Fibroblast of peridontal ligament (primary cell): ENCODE measurements at regions not wholly inside any gene's neighbourhood (a gene's known extent, or its start where the extent isn't known, plus 50 kb on each side); places are given as distances from the start of the nearest gene placed in this dataset.
"Not testable (repeated sequence)": the region's sequence is repeated elsewhere in the genome, so short reads cannot be mapped to it uniquely, and the experiment has no call there.

Source experiments
- DNase-seq: peaks from one replicate; pipeline ENCODE4 v3.0.0-alpha.2; 2010; ENCODE audit errors: extremely low read depth

- no peak for DNase-seq
These were observed 119.3 kb upstream of the ZBTB40 start for GRCh38 chr1:22332424-22332717.

GRCh38 chr1:22332795-22333499, 118.7 kb upstream of the ZBTB40 start:
- DNase-seq, result no peak

- DNase-seq, result no peak
These were observed 118.0 kb upstream of the ZBTB40 start for GRCh38 chr1:22333516-22334121.

GRCh38 chr1:22334860-22335550, 116.6 kb upstream of the ZBTB40 start:
- DNase-seq, result no peak

GRCh38 chr1:22336274-22336673, 115.4 kb upstream of the ZBTB40 start:
- not testable (repeated sequence) for DNase-seq

GRCh38 chr1:22336696-22337545, 114.7 kb upstream of the ZBTB40 start:
- DNase-seq, result not testable (repeated sequence)

GRCh38 chr1:22338071-22338765, 113.4 kb upstream of the ZBTB40 start:
- no peak for DNase-seq

GRCh38 chr1:22339237-22339636, 112.4 kb upstream of the ZBTB40 start:
- DNase-seq, result no peak

- no peak for DNase-seq
These were observed 111.6 kb upstream of the ZBTB40 start for GRCh38 chr1:22340066-22340465.

- DNase-seq, result no peak
These were observed 110.8 kb upstream of the ZBTB40 start for GRCh38 chr1:22340873-22341272.

GRCh38 chr1:22341791-22342605, 109.7 kb upstream of the ZBTB40 start:
- no peak for DNase-seq

GRCh38 chr1:22342734-22343191, 108.9 kb upstream of the ZBTB40 start:
- no peak for DNase-seq

- no peak for DNase-seq
These were observed 108.0 kb upstream of the ZBTB40 start for GRCh38 chr1:22343456-22344328.

- DNase-seq, result no peak
These were observed 107.4 kb upstream of the ZBTB40 start for GRCh38 chr1:22344329-22344630.

- no peak for DNase-seq
These were observed 106.6 kb upstream of the ZBTB40 start for GRCh38 chr1:22344851-22345560.

- DNase-seq, result no peak
These were observed 103.5 kb upstream of the ZBTB40 start for GRCh38 chr1:22347854-22348760.

GRCh38 chr1:22349362-22350043, 102.1 kb upstream of the ZBTB40 start:
- no peak for DNase-seq
